ENCODE measurements at regions not wholly inside any gene's neighbourhood (a gene's known extent, or its start where the extent isn't known, plus 50 kb on each side); places are given as distances from the start of the nearest gene placed in this dataset.

GRCh38 chr5:26518065-26518464 lies 520.3 kb downstream of the CDH9 start:
- TF ChIP-seq CTCF (IDR thresholded peaks at IDR 0.05) (no peak), EP300 (IDR thresholded peaks at IDR 0.05) (no peak), POLR2AphosphoS5 (IDR thresholded peaks at IDR 0.05) (no peak), POLR2A (IDR thresholded peaks at IDR 0.05) (no peak)

All from sigmoid colon (tissue), 4 donors.